ENCODE measurements at regions not wholly inside any gene's neighbourhood (a gene's known extent, or its start where the extent isn't known, plus 50 kb on each side); places are given as distances from the start of the nearest gene placed in this dataset.

DNA sequence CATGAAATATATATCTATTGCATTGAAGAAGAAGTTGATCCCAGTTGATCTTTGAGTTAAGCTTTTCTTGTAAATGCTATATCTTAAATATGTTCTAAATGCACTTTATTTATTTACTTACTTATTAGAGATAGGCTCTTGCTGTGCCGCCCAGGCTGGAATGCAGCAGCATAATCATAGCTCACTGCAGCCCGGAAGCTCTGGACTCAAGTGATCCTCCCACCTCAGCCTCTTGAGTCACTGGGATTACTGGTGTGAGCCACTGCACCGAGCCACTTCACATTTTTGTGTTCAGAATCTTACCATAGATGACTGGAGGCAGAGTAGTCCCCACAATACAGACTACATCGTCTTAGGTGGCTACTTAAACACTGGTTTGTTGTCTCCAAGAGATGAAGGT is 324.3 kb upstream of the SLIT2 start:
- TF ChIP-seq POLR2AphosphoS5 (IDR thresholded peaks at IDR 0.05; ENCODE audit: low read depth, low read length) (no peak), SIN3A (IDR thresholded peaks at IDR 0.05; ENCODE audit: borderline replicate concordance, insufficient read depth, low read depth, low read length) (no peak), TCF7L2 (IDR thresholded peaks at IDR 0.05; ENCODE audit: low read depth, low read length) (no peak)
- TF ChIP-seq, protein P1, sequence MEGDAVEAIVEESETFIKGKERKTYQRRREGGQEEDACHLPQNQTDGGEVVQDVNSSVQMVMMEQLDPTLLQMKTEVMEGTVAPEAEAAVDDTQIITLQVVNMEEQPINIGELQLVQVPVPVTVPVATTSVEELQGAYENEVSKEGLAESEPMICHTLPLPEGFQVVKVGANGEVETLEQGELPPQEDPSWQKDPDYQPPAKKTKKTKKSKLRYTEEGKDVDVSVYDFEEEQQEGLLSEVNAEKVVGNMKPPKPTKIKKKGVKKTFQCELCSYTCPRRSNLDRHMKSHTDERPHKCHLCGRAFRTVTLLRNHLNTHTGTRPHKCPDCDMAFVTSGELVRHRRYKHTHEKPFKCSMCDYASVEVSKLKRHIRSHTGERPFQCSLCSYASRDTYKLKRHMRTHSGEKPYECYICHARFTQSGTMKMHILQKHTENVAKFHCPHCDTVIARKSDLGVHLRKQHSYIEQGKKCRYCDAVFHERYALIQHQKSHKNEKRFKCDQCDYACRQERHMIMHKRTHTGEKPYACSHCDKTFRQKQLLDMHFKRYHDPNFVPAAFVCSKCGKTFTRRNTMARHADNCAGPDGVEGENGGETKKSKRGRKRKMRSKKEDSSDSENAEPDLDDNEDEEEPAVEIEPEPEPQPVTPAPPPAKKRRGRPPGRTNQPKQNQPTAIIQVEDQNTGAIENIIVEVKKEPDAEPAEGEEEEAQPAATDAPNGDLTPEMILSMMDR (IDR thresholded peaks at IDR 0.05), result no peak
- TF ChIP-seq, protein P2, sequence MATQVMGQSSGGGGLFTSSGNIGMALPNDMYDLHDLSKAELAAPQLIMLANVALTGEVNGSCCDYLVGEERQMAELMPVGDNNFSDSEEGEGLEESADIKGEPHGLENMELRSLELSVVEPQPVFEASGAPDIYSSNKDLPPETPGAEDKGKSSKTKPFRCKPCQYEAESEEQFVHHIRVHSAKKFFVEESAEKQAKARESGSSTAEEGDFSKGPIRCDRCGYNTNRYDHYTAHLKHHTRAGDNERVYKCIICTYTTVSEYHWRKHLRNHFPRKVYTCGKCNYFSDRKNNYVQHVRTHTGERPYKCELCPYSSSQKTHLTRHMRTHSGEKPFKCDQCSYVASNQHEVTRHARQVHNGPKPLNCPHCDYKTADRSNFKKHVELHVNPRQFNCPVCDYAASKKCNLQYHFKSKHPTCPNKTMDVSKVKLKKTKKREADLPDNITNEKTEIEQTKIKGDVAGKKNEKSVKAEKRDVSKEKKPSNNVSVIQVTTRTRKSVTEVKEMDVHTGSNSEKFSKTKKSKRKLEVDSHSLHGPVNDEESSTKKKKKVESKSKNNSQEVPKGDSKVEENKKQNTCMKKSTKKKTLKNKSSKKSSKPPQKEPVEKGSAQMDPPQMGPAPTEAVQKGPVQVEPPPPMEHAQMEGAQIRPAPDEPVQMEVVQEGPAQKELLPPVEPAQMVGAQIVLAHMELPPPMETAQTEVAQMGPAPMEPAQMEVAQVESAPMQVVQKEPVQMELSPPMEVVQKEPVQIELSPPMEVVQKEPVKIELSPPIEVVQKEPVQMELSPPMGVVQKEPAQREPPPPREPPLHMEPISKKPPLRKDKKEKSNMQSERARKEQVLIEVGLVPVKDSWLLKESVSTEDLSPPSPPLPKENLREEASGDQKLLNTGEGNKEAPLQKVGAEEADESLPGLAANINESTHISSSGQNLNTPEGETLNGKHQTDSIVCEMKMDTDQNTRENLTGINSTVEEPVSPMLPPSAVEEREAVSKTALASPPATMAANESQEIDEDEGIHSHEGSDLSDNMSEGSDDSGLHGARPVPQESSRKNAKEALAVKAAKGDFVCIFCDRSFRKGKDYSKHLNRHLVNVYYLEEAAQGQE (IDR thresholded peaks at IDR 0.05; ENCODE audit: insufficient read depth in 1 of 2, low read depth in 2 of 2, low read length in 1 of 2), result no peak

All from Panc1 (cell line).